Mononuclear cell (primary cell): ENCODE measurements at regions not wholly inside any gene's neighbourhood (a gene's known extent, or its start where the extent isn't known, plus 50 kb on each side); places are given as distances from the start of the nearest gene placed in this dataset.
A peak's percentile ranks its signal among the peaks of the same experiment; 100 is the strongest.

Experiments
- H3K27me3 ChIP-seq: 2 replicates; pipeline ENCODE4 v1.6.0; 2011; ENCODE audit warnings: low read length, control low read depth; ENCODE audit not compliant: insufficient read depth
- H3K4me1 ChIP-seq: 2 replicates; pipeline ENCODE4 v1.5.1; 2011; ENCODE audit warnings: mild to moderate bottlenecking, low read length, control low read depth; ENCODE audit not compliant: insufficient read depth
- H3K4me3 ChIP-seq: 2 replicates; pipeline ENCODE4 v1.5.1; 2011; ENCODE audit warnings: mild to moderate bottlenecking, low read length, moderate library complexity
- H3K9me3 ChIP-seq: 2 replicates; pipeline ENCODE4 v1.5.1; 2011; ENCODE audit warnings: low read depth, mild to moderate bottlenecking, control low read depth, low read length

DNA sequence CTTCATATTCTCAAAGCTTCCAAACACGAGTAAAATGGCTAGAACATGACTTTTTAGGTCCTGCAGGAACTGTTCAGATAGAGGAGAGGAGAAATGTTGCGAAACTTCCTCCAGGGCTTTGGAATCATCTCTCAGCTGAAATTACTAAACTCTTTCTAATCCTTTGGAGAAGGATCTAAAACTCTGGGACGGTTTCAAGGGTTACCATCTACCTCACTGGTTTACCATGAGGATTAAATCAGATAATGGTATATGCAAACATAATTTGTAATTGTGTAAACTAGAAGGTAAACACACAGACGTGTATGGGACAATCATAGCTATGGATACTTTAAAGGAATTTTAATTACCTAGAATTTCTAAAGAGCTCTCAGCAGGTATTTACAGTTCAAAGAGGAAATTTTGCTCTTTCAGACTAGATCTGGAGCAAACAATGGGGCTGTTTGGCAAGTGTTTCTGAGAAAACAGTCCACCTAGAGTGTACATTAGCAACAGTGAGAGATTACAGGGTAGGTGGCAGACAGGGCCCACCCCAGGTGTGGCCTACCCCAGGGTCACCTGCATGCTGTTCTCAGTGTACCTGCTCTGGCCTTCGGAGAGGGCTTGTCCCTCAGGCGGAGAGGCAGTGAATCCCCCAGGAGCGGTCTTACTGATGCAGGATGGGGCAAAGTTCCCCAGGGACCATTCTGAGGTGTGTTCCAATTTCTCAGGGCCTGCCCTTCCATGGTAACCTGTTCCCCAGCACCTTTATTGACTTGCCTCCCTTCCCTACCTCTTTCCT is 124.7 kb upstream of the MAX start:
- Histone ChIP-seq H3K9me3 (no peaks in the 10 kb centered on the region), H3K4me1 (peaks cover 47% of the 10 kb centered on the region), H3K4me3 (no peak overlapping the region), H3K27me3 (no peaks in the 10 kb centered on the region)

- peaks cover 38% of the 10 kb centered on the region for H3K4me1 ChIP-seq
- no peak overlapping the region for H3K4me3 ChIP-seq
- no peaks in the 10 kb centered on the region for H3K27me3 ChIP-seq
These were observed 126.1 kb upstream of the MAX start for GRCh38 chr14:65228436-65228835.

GRCh38 chr14:65228956-65229747 is 126.8 kb upstream of the MAX start:
- Histone ChIP-seq H3K4me3 (peak overlapping the region; percentile 45), H3K9me3 (no peaks in the 10 kb centered on the region), H3K4me1 (peaks cover 36% of the 10 kb centered on the region), H3K27me3 (no peaks in the 10 kb centered on the region)

More at GRCh38 chr14:65228436-65228835, 126.1 kb upstream of the MAX start:
- H3K9me3 ChIP-seq = no peaks in the 10 kb centered on the region

DNA sequence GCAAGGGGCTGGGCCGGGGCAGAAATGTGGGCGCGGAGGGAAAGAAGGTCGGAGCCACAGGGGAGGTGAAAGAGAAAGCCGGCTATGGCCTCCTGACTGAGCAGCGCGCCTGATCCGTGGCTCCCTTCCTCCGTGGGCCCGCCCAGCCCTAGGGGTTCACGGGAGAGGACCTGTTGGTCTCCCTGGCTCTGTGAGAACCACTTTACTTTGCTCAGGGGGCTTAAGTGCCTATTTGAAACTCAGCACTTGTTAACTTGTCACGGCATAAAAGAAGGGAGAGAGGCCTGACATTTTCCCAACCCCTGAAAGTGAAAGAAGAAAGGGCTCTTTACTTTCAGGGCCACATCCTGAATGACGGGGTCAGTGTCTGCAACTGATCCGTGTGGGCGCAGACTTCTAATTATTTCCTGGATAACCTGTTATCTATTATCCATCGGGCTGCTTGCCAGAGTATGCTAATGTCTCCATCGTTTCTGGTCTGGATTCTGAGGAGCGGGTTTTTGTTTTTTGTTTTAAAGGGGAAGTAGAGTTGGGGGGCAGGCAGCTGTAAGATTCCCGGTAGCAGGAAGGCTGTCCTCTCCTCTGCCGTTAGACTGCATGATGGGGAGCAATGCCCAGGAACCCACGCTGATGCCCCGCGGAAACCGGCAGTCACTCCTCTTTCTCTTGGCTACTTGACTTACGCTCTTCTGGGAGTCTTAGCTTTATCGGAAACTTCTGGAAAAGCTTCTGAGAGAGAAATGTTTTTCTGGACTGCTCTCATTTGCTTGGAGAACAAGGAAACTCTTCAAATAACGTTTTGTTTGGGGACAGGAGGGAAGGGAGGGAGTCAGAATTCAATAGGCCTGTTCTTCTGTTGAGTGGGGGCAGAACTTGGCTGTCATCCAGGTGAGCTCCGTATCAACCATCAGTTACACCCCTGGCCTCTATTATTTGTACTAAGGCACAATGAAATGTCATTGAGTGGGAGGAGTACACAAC is 127.7 kb upstream of the MAX start:
- Histone ChIP-seq H3K27me3 (no peaks in the 10 kb centered on the region), H3K4me3 (peak overlapping the region; percentile 45), H3K9me3 (no peaks in the 10 kb centered on the region), H3K4me1 (peaks cover 29% of the 10 kb centered on the region)

GRCh38 chr14:65231286-65231980 is 129.1 kb upstream of the MAX start:
- no peak overlapping the region for H3K4me3 ChIP-seq
- H3K4me1 ChIP-seq = peaks cover 24% of the 10 kb centered on the region
- no peaks in the 10 kb centered on the region for H3K27me3 ChIP-seq
- H3K9me3 ChIP-seq = no peaks in the 10 kb centered on the region

DNA sequence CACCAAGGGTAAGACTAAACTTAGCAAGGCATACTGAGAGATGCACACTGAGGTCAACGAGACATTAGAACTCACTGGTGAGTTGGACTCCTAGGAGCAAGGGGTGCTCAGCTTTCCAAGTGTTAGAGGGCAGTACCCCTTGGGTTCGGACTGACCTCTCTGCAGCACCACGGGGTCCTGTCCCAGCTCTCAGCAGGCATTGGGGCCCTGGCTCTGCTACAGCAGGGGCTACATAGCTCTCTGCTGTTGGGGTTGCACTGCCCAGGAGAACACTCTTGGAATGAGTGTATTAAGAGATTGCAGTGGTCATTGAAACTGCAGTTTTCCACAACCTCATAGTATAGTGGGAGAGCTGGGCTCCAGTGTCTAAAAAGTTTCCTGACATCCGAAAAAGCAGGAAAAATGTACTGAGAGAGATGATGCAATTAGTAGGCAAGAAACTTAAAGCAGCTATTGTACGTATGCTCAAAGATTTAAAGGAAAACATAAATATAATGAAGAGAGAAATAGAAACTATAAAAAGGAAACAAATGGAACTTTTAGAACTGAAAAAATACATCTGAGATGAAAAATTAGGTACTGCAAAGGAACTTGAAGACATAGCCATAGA is 132.5 kb upstream of the MAX start:
- Histone ChIP-seq H3K4me1 (peaks cover 12% of the 10 kb centered on the region), H3K9me3 (no peaks in the 10 kb centered on the region), H3K4me3 (no peak overlapping the region)

GRCh38 chr14:65237023-65237814 is 134.9 kb upstream of the MAX start:
- Histone ChIP-seq H3K4me3 (no peak overlapping the region), H3K4me1 (no peaks in the 10 kb centered on the region), H3K27me3 (no peaks in the 10 kb centered on the region), H3K9me3 (no peaks in the 10 kb centered on the region)

More for the DNA sequence above, 132.5 kb upstream of the MAX start:
- no peaks in the 10 kb centered on the region for H3K27me3 ChIP-seq

- H3K4me3 ChIP-seq = no peak overlapping the region
- no peaks in the 10 kb centered on the region for H3K9me3 ChIP-seq
- H3K4me1 ChIP-seq = no peaks in the 10 kb centered on the region
- no peaks in the 10 kb centered on the region for H3K27me3 ChIP-seq
These were observed 135.6 kb upstream of the MAX start for GRCh38 chr14:65237941-65238340.

DNA sequence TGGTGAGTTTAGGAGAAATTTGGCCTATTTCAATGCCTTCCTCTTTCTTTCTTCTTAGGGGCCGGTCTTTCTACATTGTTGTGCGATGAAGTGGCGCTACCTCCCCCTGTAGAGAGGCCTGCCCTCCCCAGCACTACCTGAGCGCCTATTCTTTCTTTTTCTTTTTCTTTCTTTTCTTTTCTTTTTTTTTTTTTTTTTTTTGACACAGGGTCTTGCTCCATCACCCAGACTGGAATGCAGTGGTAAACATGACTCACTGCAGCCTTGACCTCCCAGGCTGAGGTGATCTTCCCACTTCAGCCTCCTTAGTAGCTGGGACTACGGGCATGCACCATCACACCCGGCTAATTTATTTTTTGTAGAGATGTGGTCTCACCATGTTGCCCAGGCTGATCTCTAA is 136.1 kb upstream of the MAX start:
- Histone ChIP-seq H3K4me3 (no peak overlapping the region), H3K4me1 (no peaks in the 10 kb centered on the region), H3K27me3 (no peaks in the 10 kb centered on the region), H3K9me3 (no peaks in the 10 kb centered on the region)

DNA sequence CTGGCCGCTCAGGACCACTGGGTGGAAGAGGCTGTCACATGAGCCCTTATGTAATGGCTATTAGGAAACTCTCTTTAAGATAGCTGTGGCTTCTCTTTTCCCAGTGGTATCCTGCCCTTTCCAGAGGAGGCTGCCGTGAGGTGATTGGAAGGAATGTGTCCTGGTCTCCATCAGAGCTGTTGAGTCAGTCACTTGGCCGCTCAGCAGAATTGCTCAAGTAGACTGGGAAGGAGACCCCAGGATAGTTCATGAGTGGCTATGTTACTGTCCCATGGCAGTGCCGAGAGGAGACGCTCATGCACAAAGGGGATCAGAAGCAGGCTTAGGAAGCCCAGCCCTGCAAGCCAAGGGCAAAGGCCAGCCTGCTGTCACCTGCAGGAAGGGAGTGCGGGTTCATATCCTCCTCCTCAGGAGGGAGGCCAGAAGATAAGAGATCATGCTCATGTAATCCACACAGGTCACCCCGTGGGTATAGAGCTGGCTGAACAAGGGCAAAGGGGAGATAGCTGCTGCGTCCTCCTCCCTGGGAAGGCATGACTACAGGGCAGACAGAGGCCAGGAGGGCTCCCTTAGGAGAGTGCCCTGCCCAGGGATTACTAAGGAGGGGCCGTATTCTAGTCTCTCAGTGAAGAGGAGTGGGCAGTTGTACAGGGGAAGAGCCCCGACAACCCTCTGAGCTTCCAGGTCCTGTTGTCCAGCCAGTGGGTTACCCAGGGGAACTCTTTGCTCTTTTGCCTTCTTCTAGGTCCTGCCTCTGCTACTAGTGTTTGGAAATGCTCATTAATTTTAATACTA is 137.0 kb upstream of the MAX start:
- H3K27me3 ChIP-seq = no peaks in the 10 kb centered on the region
- peaks cover 6% of the 10 kb centered on the region for H3K4me1 ChIP-seq
- H3K9me3 ChIP-seq = no peaks in the 10 kb centered on the region
- H3K4me3 ChIP-seq = no peak overlapping the region

DNA sequence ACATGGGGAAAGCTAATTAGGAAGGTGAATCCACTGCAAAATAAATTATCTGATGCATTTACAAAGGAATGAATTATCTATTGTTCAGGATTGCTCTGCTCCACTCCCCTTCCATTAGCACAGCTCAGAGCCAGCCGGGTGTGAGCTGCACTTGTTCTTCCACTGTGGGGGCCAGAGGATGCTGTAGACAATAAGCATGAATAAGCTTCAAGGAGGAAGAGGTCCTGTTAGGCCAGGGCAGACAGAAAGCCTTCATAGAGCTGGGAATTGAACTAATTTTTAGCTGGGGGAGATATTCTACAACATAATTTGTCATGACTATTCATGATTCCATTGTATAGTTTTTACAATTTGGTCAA is 137.6 kb upstream of the MAX start:
- Histone ChIP-seq H3K4me1 (peaks cover 6% of the 10 kb centered on the region), H3K4me3 (no peak overlapping the region), H3K9me3 (no peaks in the 10 kb centered on the region), H3K27me3 (no peaks in the 10 kb centered on the region)

DNA sequence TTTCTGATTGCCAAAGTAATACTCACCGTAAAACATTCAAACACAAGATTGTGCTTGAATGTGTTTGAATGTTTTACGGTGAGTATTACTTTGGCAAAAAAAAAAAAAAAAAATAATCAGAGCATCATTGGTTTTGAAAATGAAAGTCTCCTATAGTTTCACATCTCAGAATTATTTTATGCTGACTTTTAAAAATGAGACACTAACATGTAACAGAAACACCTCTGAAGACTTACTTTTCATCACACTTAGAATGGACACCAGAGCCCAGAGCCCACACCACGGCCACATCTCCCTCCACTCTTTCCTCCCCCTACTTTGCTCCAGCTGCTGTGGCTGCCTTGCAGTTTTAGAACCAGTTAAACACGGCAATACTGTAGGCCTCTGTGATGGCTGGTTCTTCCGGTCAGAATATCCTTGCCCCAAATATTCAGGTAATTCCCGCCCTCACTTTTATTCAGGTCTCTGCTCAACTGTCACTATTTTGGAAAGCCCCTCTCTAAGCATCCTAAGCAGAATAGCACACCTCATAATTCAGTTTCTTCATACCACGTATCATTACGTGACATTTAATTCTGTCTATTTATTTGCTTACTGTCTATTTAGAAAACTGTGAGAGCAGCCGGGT is 138.9 kb upstream of the MAX start:
- no peak overlapping the region for H3K4me3 ChIP-seq
- peaks cover 6% of the 10 kb centered on the region for H3K4me1 ChIP-seq
- no peaks in the 10 kb centered on the region for H3K27me3 ChIP-seq
- H3K9me3 ChIP-seq = no peaks in the 10 kb centered on the region
